ENCODE measurements at regions not wholly inside any gene's neighbourhood (a gene's known extent, or its start where the extent isn't known, plus 50 kb on each side); places are given as distances from the start of the nearest gene placed in this dataset.

- no peak for DNase-seq (ENCODE audit: low spot score)
- TF ChIP-seq CTCF (IDR thresholded peaks at IDR 0.05; ENCODE audit: extremely low read depth, missing control alignments): no peak
Observed at GRCh38 chr10:4638099-4638498, 187.9 kb upstream of the AKR1E2 start.

- no peak for DNase-seq (ENCODE audit: low spot score)
- TF ChIP-seq CTCF (IDR thresholded peaks at IDR 0.05; ENCODE audit: extremely low read depth, missing control alignments): no peak
Observed at GRCh38 chr10:4637657-4638056, 188.3 kb upstream of the AKR1E2 start.

- DNase-seq (ENCODE audit: low spot score): no peak
- TF ChIP-seq CTCF (IDR thresholded peaks at IDR 0.05; ENCODE audit: extremely low read depth, missing control alignments): no peak
Observed at GRCh38 chr10:4635883-4636282, 190.1 kb upstream of the AKR1E2 start.

- DNase-seq (ENCODE audit: low spot score): no peak
- TF ChIP-seq CTCF (IDR thresholded peaks at IDR 0.05; ENCODE audit: extremely low read depth, missing control alignments): no peak
Observed at GRCh38 chr10:4635388-4635787, 190.6 kb upstream of the AKR1E2 start.

GRCh38 chr10:4633776-4634175 lies 192.2 kb upstream of the AKR1E2 start:
- no peak for DNase-seq (ENCODE audit: low spot score)
- TF ChIP-seq CTCF (IDR thresholded peaks at IDR 0.05; ENCODE audit: extremely low read depth, missing control alignments): no peak

- no peak for TF ChIP-seq CTCF (IDR thresholded peaks at IDR 0.05; ENCODE audit: extremely low read depth, missing control alignments)
- no peak for DNase-seq (ENCODE audit: low spot score)
Observed at GRCh38 chr10:4633186-4633585, 192.8 kb upstream of the AKR1E2 start.

- no peak for DNase-seq (ENCODE audit: low spot score)
- TF ChIP-seq CTCF (IDR thresholded peaks at IDR 0.05; ENCODE audit: extremely low read depth, missing control alignments): no peak
Observed at GRCh38 chr10:4632757-4633156, 193.2 kb upstream of the AKR1E2 start.

Measured in GM20000 (cell line).